ENCODE measurements at regions not wholly inside any gene's neighbourhood (a gene's known extent, or its start where the extent isn't known, plus 50 kb on each side); places are given as distances from the start of the nearest gene placed in this dataset.

- peaks cover 9% of the 10 kb centered on the region for H3K9me3 ChIP-seq (ENCODE audit: control insufficient read depth, insufficient read depth, low read length)
- no peak overlapping the region for H3K4me3 ChIP-seq (ENCODE audit: low read depth, low read length)
- H3K27me3 ChIP-seq (ENCODE audit: control insufficient read depth, insufficient read depth, low read length): no peaks in the 10 kb centered on the region
- POLR2A ChIA-PET: no interaction called here
- H3K27ac ChIP-seq (ENCODE audit: low read depth, low read length): no peak overlapping the region
- TF ChIP-seq, protein P1, sequence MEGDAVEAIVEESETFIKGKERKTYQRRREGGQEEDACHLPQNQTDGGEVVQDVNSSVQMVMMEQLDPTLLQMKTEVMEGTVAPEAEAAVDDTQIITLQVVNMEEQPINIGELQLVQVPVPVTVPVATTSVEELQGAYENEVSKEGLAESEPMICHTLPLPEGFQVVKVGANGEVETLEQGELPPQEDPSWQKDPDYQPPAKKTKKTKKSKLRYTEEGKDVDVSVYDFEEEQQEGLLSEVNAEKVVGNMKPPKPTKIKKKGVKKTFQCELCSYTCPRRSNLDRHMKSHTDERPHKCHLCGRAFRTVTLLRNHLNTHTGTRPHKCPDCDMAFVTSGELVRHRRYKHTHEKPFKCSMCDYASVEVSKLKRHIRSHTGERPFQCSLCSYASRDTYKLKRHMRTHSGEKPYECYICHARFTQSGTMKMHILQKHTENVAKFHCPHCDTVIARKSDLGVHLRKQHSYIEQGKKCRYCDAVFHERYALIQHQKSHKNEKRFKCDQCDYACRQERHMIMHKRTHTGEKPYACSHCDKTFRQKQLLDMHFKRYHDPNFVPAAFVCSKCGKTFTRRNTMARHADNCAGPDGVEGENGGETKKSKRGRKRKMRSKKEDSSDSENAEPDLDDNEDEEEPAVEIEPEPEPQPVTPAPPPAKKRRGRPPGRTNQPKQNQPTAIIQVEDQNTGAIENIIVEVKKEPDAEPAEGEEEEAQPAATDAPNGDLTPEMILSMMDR (IDR thresholded peaks at IDR 0.05; ENCODE audit: low read depth, low read length): no peak
- CTCF ChIA-PET: no interaction called here
- no peak for DNase-seq (ENCODE audit: low read depth, low spot score)
Observed at GRCh38 chr18:55845221-55845620, 257.2 kb upstream of the TCF4 start.

DNA sequence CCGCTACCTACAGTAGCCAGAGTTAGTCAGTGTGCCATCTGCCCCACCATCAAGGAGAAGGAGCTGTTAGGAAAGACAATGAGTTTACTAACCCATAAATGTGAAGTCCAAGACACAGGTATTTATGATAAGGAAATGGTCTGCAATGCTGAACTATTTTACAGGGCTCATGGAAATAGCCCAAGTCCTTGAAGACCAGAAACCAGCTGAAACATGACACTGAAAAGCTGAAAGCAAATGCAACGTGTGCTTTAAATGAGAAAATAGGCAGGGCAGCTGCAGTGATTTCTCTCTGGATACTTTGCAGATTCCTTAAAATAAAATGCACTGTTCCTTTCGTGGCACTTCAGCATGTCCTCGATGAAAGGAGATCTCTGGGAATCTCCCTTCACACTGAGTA lies 256.4 kb upstream of the TCF4 start:
- POLR2A ChIA-PET: no interaction called here
- peaks cover 9% of the 10 kb centered on the region for H3K9me3 ChIP-seq (ENCODE audit: control insufficient read depth, insufficient read depth, low read length)
- no peak overlapping the region for H3K4me3 ChIP-seq (ENCODE audit: low read depth, low read length)
- DNase-seq (ENCODE audit: low read depth, low spot score): no peak
- no peak overlapping the region for H3K27ac ChIP-seq (ENCODE audit: low read depth, low read length)
- no peaks in the 10 kb centered on the region for H3K27me3 ChIP-seq (ENCODE audit: control insufficient read depth, insufficient read depth, low read length)
- CTCF ChIA-PET: no interaction called here
- TF ChIP-seq, protein P1 (IDR thresholded peaks at IDR 0.05; ENCODE audit: low read depth, low read length): no peak

DNA sequence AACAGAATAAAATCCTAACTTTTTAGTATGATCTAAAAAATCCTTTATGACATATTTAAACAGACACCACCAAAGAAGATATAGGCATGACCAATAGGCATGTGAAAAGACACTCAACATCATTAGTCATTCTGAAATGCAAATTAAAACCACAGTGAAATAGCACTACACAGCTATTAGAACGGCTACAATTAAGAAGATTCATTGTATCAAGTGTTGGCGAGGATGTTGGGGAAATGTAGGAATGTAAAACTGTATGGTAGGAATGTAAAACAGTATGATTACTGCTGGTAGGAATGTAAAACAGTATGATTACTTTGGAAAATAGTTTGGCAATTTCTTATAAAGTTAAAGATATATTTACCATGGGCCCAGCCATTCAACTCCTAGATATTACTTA lies 253.3 kb upstream of the TCF4 start:
- ChIA-PET POLR2A (no interaction called here), CTCF (no interaction called here)
- TF ChIP-seq, protein P1 (IDR thresholded peaks at IDR 0.05; ENCODE audit: low read depth, low read length): no peak
- no peak for DNase-seq (ENCODE audit: low read depth, low spot score)
- Histone ChIP-seq H3K9me3 (ENCODE audit: control insufficient read depth, insufficient read depth, low read length) (peaks cover 16% of the 10 kb centered on the region), H3K4me3 (ENCODE audit: low read depth, low read length) (no peak overlapping the region), H3K27ac (ENCODE audit: low read depth, low read length) (no peak overlapping the region), H3K27me3 (ENCODE audit: control insufficient read depth, insufficient read depth, low read length) (no peaks in the 10 kb centered on the region)

GRCh38 chr18:55840601-55841170 lies 252.7 kb upstream of the TCF4 start:
- TF ChIP-seq, protein P1 (IDR thresholded peaks at IDR 0.05; ENCODE audit: low read depth, low read length): no peak
- ChIA-PET POLR2A (no interaction called here), CTCF (interaction anchor here (1.1 kb wide), 1 partner anchor 606 kb away, joined by 3 read pairs; no protein-coding TSS in a partner anchor)
- H3K4me3 ChIP-seq (ENCODE audit: low read depth, low read length): no peak overlapping the region
- DNase-seq (ENCODE audit: low read depth, low spot score): no peak
- H3K27ac ChIP-seq (ENCODE audit: low read depth, low read length): no peak overlapping the region
- peaks cover 17% of the 10 kb centered on the region for H3K9me3 ChIP-seq (ENCODE audit: control insufficient read depth, insufficient read depth, low read length)
- no peaks in the 10 kb centered on the region for H3K27me3 ChIP-seq (ENCODE audit: control insufficient read depth, insufficient read depth, low read length)

DNA sequence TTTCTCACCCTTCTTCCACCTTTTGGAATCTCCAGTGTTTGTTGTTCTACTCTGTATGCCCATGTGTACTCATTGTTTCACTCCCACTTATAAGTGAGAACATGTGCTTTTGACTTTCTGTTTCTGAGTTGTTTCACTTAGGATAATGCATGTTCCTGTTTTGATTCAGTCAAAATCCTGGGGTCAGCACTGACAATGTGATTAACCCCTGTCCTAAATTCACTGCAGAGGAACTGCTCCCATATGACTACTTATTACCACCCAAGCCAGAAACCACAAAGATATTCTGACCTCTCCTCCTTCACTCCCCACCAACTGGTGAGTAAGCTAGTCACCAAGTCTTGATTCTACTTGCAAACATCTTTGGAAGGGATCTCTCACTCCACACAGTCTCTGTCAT lies 251.4 kb upstream of the TCF4 start:
- Histone ChIP-seq H3K27ac (ENCODE audit: low read depth, low read length) (no peak overlapping the region), H3K4me3 (ENCODE audit: low read depth, low read length) (no peak overlapping the region), H3K27me3 (ENCODE audit: control insufficient read depth, insufficient read depth, low read length) (no peaks in the 10 kb centered on the region), H3K9me3 (ENCODE audit: control insufficient read depth, insufficient read depth, low read length) (peaks cover 17% of the 10 kb centered on the region)
- CTCF ChIA-PET: no interaction called here
- TF ChIP-seq, protein P1 (IDR thresholded peaks at IDR 0.05; ENCODE audit: low read depth, low read length): no peak
- DNase-seq (ENCODE audit: low read depth, low spot score): no peak
- POLR2A ChIA-PET: no interaction called here

All from AG04450 (cell line).